Muscle of leg (tissue), 3 donors: ENCODE measurements at regions not wholly inside any gene's neighbourhood (a gene's known extent, or its start where the extent isn't known, plus 50 kb on each side); places are given as distances from the start of the nearest gene placed in this dataset.

Source experiments
- DNase-seq: peaks from one replicate; pipeline ENCODE4 v3.0.0; 2013
- H3K27ac ChIP-seq: one replicate; pipeline ENCODE4 v1.5.1; 2013; ENCODE audit warnings: mild to moderate bottlenecking, low read length, control low read depth
- H3K27me3 ChIP-seq: one replicate; pipeline ENCODE4 v1.6.1; 2013; ENCODE audit warnings: low read length; ENCODE audit not compliant: control insufficient read depth, insufficient read depth
- H3K36me3 ChIP-seq: one replicate; pipeline ENCODE4 v1.6.1; 2013; ENCODE audit warnings: low read length; ENCODE audit not compliant: control insufficient read depth, insufficient read depth
- H3K4me1 ChIP-seq: one replicate; pipeline ENCODE4 v1.6.1; 2013; ENCODE audit warnings: low read length; ENCODE audit not compliant: control insufficient read depth, insufficient read depth
- H3K4me3 ChIP-seq: one replicate; pipeline ENCODE4 v1.5.1; 2013; ENCODE audit warnings: low read length, control low read depth
- H3K9me3 ChIP-seq: replicated peaks from 2 replicates; pipeline ENCODE4 v1.6.1; 2013; ENCODE audit warnings: low read depth, low read length; ENCODE audit not compliant: control insufficient read depth
- WGBS: methylation state at CpG from one replicate; pipeline ENCODE4 v1.1.5; 2013; ENCODE audit warnings: missing lambda C conversion rate; ENCODE audit not compliant: insufficient coverage; 5-methylcytosine and 5-hydroxymethylcytosine counted together

DNA sequence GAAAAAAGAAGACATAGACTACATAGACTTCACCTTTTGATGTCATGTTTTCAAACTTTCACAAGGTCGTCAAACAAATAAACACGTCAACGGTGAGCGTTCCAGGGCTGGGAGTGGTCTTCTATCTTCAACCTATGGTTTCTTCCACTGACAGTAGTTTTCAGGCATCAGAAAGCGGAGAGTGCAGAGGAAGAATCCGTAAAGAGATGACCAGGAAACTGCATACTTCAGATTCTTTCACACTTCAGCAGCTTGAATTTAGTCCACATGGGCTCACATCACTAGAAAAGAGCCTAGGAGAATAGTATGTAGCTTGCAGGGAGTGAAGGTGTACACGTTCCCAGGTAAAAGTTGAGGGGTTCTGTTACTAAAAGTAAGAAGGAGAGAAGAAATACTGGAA, 58.5 kb downstream of the NPY1R start:
- Histone ChIP-seq H3K36me3 (no peaks in the 10 kb centered on the region), H3K27me3 (no peaks in the 10 kb centered on the region), H3K4me3 (no peak overlapping the region), H3K4me1 (peaks cover 2% of the 10 kb centered on the region), H3K27ac (no peak overlapping the region), H3K9me3 (no peaks in the 10 kb centered on the region)
- DNase-seq: no peak
- WGBS: 92% methylated on average over 5 of the region's 7 CpGs

DNA sequence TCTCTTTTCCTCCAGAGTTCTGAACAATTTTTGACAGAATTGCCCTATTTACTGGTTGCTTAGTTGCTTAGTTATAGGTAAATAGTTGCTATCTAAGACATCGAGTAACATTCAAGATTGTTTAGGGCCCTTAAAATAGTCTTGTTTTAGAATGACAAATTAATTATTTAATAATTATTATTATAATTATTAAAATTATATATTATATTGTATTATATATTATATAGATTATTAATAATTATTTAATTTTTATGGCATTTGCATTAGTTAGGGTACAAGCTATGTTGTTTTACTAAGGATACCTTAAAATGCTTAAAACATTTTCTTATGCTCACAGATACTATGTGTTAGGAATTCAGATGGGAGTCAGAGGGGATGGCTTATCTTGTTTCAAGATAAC, 59.2 kb downstream of the NPY1R start:
- DNase-seq: no peak
- Histone ChIP-seq H3K36me3 (no peaks in the 10 kb centered on the region), H3K27me3 (no peaks in the 10 kb centered on the region), H3K4me1 (peaks cover 2% of the 10 kb centered on the region), H3K4me3 (no peak overlapping the region), H3K9me3 (no peaks in the 10 kb centered on the region), H3K27ac (no peak overlapping the region)
- no CpG with 5 or more reads among the region's 1 CpG for WGBS

DNA sequence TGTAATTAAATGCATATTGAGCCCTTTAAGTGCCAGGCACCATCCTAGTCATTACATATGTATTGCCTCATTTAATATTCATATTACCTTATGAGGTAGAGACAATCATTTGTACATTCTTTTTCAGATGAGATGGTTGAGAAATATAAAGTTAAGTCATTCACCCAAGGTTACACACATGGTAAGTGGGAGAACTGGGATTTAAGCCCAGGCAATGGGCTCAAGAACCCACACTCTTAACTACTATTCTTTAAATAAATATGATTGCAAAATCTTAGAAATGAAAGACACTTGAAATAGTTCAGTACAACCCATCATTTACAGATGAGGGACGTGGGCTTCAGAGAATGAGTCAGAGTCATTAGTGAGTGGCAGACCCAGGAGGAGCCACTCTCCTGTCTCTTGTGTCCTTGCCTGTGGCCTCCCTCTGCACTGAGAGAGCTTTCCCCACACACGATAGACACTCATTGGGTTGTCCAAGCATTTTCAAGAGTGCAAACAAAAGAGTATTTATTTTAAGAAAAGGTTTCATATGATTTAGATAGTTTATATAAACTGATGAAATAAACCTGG, 60.8 kb downstream of the NPY1R start:
- no CpG with 5 or more reads among the region's 2 CpGs for WGBS
- no peaks in the 10 kb centered on the region for H3K9me3 ChIP-seq
- no peak overlapping the region for H3K4me3 ChIP-seq
- H3K36me3 ChIP-seq: no peaks in the 10 kb centered on the region
- no peak overlapping the region for H3K27ac ChIP-seq
- H3K4me1 ChIP-seq: peaks cover 2% of the 10 kb centered on the region
- no peaks in the 10 kb centered on the region for H3K27me3 ChIP-seq
- DNase-seq: no peak

DNA sequence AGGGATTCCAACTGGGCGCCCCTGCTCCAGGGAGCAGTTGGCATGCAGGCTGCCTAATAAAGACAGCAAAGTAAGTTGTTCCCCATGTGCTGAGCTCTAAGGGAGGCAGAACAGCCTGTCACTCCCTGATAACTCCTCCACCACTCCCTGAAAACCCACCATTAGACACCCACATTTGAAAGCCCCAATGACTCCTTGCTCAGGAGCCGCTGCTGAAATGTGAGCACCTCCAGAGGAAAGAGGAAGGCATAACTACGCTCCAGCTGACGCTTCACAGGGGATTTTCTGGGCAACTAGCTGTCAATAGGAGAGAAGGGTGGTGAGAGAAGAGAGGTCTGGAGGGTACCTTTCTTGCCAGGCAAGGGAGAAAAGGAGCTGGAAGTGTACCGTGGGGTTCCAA, 62.5 kb downstream of the NPY1R start:
- Histone ChIP-seq H3K27me3 (no peaks in the 10 kb centered on the region), H3K9me3 (no peaks in the 10 kb centered on the region), H3K4me1 (peaks cover 2% of the 10 kb centered on the region), H3K4me3 (no peak overlapping the region), H3K27ac (no peak overlapping the region), H3K36me3 (no peaks in the 10 kb centered on the region)
- no peak for DNase-seq
- 79% methylated on average over 4 of the region's 5 CpGs for WGBS

DNA sequence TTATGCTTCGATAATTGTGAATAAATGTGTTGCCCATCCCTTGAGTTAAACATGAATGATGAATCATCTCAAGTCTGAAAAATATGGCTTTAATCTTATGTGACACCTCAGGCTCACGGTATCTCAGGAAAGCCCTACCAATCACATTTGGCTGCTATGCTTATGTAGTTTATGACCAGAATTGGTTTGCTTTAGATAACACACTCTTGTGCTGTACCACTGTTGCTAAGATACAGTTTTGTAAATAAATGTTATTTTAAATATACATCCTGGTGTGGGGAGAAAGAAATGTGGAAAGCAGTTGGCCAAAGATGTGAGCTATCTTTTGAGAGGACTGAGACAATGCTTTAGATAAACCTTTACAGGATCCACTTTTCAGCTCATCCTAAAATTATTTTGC, 63.2 kb downstream of the NPY1R start:
- Histone ChIP-seq H3K36me3 (no peaks in the 10 kb centered on the region), H3K4me1 (peaks cover 2% of the 10 kb centered on the region), H3K27me3 (no peaks in the 10 kb centered on the region), H3K27ac (no peak overlapping the region), H3K9me3 (no peaks in the 10 kb centered on the region), H3K4me3 (no peak overlapping the region)
- DNase-seq: peak; percentile 11
- WGBS: no CpG with 5 or more reads among the region's 2 CpGs

DNA sequence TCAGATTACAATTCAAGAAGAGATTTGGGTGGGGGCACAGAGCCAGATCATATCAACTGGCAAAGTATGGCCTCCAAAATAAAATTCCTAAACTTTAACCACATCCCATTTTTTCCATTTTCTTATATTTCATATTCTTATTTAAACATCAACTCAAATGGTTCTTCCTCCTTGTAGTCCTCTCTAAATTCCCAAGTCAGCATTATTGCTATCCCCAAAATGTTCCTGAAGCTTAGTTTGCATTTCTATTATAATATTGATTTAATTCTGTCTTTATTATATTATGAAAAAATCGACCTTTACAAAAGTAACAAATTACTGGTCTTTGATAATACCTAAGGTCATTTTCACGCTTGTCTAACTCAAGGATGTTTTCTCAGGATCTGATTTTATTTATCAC, 67.5 kb downstream of the NPY1R start:
- no peak for DNase-seq
- Histone ChIP-seq H3K9me3 (no peaks in the 10 kb centered on the region), H3K36me3 (no peaks in the 10 kb centered on the region), H3K27ac (no peak overlapping the region), H3K27me3 (no peaks in the 10 kb centered on the region), H3K4me3 (no peak overlapping the region), H3K4me1 (peaks cover 2% of the 10 kb centered on the region)
- no CpG with 5 or more reads among the region's 2 CpGs for WGBS

DNA sequence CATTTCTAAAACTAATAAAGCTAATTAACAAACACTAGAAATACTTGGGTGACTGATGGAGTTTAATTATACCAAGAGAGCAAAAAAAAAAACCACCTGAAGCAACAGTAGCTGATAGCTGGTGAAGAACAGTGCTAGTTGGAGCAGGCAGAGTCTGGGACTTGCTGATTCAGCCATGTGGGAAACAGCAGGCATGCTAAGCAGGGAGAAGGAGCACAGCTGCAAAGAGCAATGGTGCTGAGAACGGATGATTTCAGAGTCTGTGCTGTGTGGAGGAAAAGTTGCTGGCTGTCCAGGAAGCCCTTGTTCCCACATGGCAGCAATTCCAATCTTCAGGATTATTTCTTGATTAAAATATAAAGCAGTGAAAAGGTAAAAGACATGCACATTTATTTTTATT, 68.8 kb downstream of the NPY1R start:
- DNase-seq: peak; percentile 56
- Histone ChIP-seq H3K27me3 (no peaks in the 10 kb centered on the region), H3K27ac (no peak overlapping the region), H3K4me1 (no peaks in the 10 kb centered on the region), H3K36me3 (no peaks in the 10 kb centered on the region), H3K4me3 (no peak overlapping the region), H3K9me3 (no peaks in the 10 kb centered on the region)
- WGBS: no CpG with 5 or more reads among the region's 1 CpG

DNA sequence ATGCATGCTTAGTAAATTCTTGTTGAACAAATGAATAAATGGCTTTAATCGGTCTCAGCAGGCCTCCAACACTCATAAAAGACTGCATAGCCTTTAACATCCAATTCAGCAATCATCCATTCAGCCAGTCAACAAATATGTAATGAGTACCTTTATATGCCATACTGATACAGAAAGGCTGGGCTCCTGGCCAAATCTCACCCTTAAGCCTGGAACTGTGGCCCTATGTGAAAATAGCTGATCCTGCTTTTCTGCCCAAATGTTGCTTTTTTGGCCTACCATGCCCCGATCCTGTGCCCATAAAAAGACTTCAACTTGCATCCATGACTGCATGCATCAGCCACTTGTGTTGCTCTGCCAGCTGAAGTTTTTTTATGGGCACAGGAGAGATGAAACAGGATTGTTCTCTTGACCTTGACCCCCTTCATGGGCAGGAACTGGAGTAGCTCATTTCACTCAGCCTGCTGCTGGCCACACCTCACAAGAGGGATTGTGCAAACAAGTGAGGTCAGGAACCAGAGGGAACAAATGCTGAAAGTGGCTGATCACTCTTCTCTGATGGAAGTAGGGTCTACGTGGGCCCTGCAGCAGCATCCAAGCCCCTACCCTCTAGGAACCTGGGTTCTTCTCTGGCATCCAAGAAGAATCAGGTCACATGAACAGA, 75.6 kb downstream of the NPY1R start:
- Histone ChIP-seq H3K9me3 (no peaks in the 10 kb centered on the region), H3K4me1 (no peaks in the 10 kb centered on the region), H3K36me3 (no peaks in the 10 kb centered on the region), H3K27me3 (no peaks in the 10 kb centered on the region), H3K4me3 (no peak overlapping the region), H3K27ac (no peak overlapping the region)
- 100% methylated on average over 1 of the region's 3 CpGs for WGBS
- DNase-seq: no peak

DNA sequence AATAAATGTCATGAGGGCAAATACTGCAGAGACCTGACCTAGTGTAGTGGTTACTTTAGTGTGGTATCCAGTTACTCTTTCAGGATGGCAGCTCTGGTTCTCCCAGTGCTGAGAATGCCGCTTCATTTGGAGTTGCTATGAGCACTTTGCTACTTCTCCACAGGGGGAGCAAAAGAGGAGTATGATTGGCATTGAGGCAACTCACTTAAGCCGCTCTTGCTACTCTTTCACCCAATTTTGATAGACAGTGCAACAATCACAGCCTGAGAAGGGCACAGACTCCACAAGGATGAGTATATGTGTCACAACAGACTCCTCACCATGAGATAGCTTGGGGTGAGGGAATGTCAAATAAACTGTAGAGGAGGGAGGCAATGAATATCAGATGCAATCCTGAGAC, 81.2 kb downstream of the NPY1R start:
- no peaks in the 10 kb centered on the region for H3K9me3 ChIP-seq
- H3K27ac ChIP-seq: no peak overlapping the region
- DNase-seq: no peak
- no peak overlapping the region for H3K4me3 ChIP-seq
- no peaks in the 10 kb centered on the region for H3K27me3 ChIP-seq
- no peaks in the 10 kb centered on the region for H3K36me3 ChIP-seq
- no peaks in the 10 kb centered on the region for H3K4me1 ChIP-seq
- no CpG with 5 or more reads among the region's 2 CpGs for WGBS

DNA sequence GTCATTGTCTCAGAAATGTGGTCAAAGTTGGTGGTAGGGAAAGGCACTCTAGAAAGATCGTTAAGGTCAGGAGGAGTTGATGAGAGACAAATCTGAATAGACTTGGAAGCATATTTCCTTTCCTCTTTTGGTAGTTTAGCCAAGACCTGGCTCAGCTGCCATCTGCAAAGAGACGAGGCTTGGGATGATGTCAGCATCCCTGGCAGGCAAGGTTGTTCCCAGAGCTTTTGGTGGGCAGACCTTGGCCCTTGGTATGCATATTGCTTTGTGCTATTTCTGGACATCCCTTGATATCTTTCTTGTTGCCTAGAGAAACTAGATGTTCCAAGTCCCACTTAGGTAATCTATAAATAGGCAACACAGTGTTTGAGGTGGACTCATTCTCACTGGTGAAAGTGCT, 82.4 kb upstream of the NAF1 start:
- H3K36me3 ChIP-seq: no peaks in the 10 kb centered on the region
- DNase-seq: no peak
- no peak overlapping the region for H3K27ac ChIP-seq
- WGBS: 72% methylated on average over 2 of the region's 2 CpGs
- no peaks in the 10 kb centered on the region for H3K27me3 ChIP-seq
- H3K4me3 ChIP-seq: no peak overlapping the region
- H3K9me3 ChIP-seq: no peaks in the 10 kb centered on the region
- H3K4me1 ChIP-seq: no peaks in the 10 kb centered on the region
